ENCODE measurements at regions not wholly inside any gene's neighbourhood (a gene's known extent, or its start where the extent isn't known, plus 50 kb on each side); places are given as distances from the start of the nearest gene placed in this dataset.

- no peak for TF ChIP-seq CTCF (conservative IDR thresholded peaks at IDR 0.05; ENCODE audit: low read depth in 2 of 2)
- no peak for TF ChIP-seq ZNF114 (CRISPR knock-in tag; IDR thresholded peaks at IDR 0.05)
Observed at GRCh38 chr15:94857466-94857865, 626.1 kb downstream of the MCTP2 start.
